Spleen (tissue), 11 donors: ENCODE measurements at regions not wholly inside any gene's neighbourhood (a gene's known extent, or its start where the extent isn't known, plus 50 kb on each side); places are given as distances from the start of the nearest gene placed in this dataset.

Experiments used
- DNase-seq: peaks from one replicate; pipeline ENCODE4 v3.0.0-alpha.2; 2020
- H3K27ac ChIP-seq, 8 donors: fragments of 200-600 bp; sonication (generic) in 7 of 8; 1 replicate in 4 of 8; 2 replicates in 4 of 8; pipeline versions ENCODE4 v1.5.0 to v1.8.0; 2016 to 2021; ENCODE audit warnings: inconsistent platforms in 4 of 8, mild to moderate bottlenecking in 4 of 8, moderate library complexity in 1 of 8
- H3K27me3 ChIP-seq, 7 donors: fragments of 200-600 bp; sonication (generic) in 6 of 7; replicated peaks in 1 of 7; 1 replicate in 4 of 7; 2 replicates in 3 of 7; pipeline versions ENCODE4 v1.5.0 to v1.8.0; 2016 to 2021; ENCODE audit warnings: inconsistent platforms in 3 of 7, mild to moderate bottlenecking in 1 of 7
- H3K36me3 ChIP-seq, 6 donors: fragments of 200-600 bp; sonication (generic) in 5 of 6; 1 replicate in 4 of 6; 2 replicates in 2 of 6; pipeline versions ENCODE4 v1.5.0 to v1.8.0; 2016 to 2021; ENCODE audit warnings: inconsistent platforms in 2 of 6
- H3K4me1 ChIP-seq, 6 donors: fragments of 200-600 bp; sonication (generic) in 5 of 6; 1 replicate in 3 of 6; 2 replicates in 3 of 6; pipeline versions ENCODE4 v1.5.0 to v1.8.0; 2016 to 2021; ENCODE audit warnings: inconsistent platforms in 3 of 6
- H3K4me3 ChIP-seq, 8 donors: fragments of 200-600 bp; sonication (generic) in 7 of 8; 1 replicate in 4 of 8; 2 replicates in 4 of 8; pipeline versions ENCODE4 v1.5.0 to v1.8.0; 2016 to 2021; ENCODE audit warnings: inconsistent platforms in 4 of 8, mild to moderate bottlenecking in 4 of 8, moderate library complexity in 2 of 8
- H3K9me3 ChIP-seq, 8 donors: fragments of 200-600 bp; sonication (generic) in 7 of 8; 1 replicate in 4 of 8; 2 replicates in 4 of 8; pipeline versions ENCODE4 v1.5.0 to v1.8.0; 2016 to 2021; ENCODE audit warnings: inconsistent platforms in 4 of 8
- POLR2A ChIP-seq, 3 donors: fragments of 450-650 bp; IDR thresholded peaks; one replicate each; pipeline ENCODE4 v1.5.1; 2017; ENCODE audit warnings: antibody characterized with exemption in 3 of 3, mild to moderate bottlenecking in 1 of 3
- POLR2AphosphoS5 ChIP-seq, 3 donors: sonication (generic); formaldehyde crosslinking; IDR thresholded peaks; one replicate each; pipeline ENCODE4 v1.5.1; 2017; ENCODE audit warnings: antibody characterized with exemption in 3 of 3
- WGBS, 5 donors: extraction: QIAGEN DNeasy Blood & Tissue Kit in 3 of 5; methylation state at CpG; one replicate each; pipeline versions ENCODE4 v1.1.5 to v1.1.7; 2013 to 2018; 5-methylcytosine and 5-hydroxymethylcytosine counted together
- intact Hi-C: fragments of 100-400 bp; cut with DNase I; formaldehyde crosslinking; loops from one replicate; pipeline ENCODE4 v1.15.0; 2023; ENCODE audit warnings: low total_unique reads
- TF ChIP-seq, protein P1 (sequence below), 11 experiments: fragments of 200-600 bp in 7 of 11; fragments of 450-650 bp in 4 of 11; sonication (generic) in 4 of 11; IDR thresholded peaks in 8 of 11; conservative IDR thresholded peaks in 3 of 11; 1 replicate in 7 of 11; 2 replicates in 4 of 11; pipeline versions ENCODE4 v1.4.0 to v1.8.0; 2016 to 2021; ENCODE audit warnings: antibody characterized with exemption in 11 of 11, inconsistent platforms in 4 of 11, mild to moderate bottlenecking in 1 of 11
- donor health status: healthy with polysubstance abuse.
- donor health status: DM: no; HTN: no; CAD: no; lungs with moderate emphysema.
- donor health status: DM: no; HTN: no; CAD: no.
- donor health status: Bipolar disorder and iron deficiency.
- donor health status: healthy.
- donor health status: DM: no; HTN: no; CAD: no.
- donor health status: DM: yes; HTN: yes; CAD: no.

DNA sequence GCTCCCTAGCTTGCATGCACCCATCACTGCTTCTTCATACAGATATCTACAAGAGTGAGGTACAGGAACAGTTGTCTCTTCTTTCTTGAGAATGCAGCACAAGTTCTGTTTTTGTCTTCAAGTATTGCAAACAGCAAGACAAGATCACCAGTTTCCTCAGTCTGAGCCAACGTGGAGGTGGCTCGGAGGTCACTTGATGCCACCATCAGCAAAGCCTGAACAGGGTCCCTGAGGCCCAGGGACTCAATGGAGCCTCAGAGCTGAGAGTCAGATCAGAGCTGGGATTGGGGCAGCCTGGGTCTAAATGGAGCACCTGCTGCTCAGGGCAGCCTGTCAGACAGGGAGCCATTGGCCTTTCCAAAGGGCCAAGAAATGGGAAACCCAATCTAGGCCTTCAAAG, 290.7 kb upstream of the ID2 start:
- WGBS, 5 donors, result 82 to 95% (median 90%) methylated on average over 2 of the region's 2 CpGs
- intact Hi-C loops, result no loop called here
- H3K36me3 ChIP-seq, result no peaks in the 10 kb centered on the region
- H3K27ac ChIP-seq, result no peak overlapping the region
- no peak for DNase-seq
- H3K4me3 ChIP-seq, result no peak overlapping the region
- H3K27me3 ChIP-seq, result no peaks in the 10 kb centered on the region
- peaks cover 0 to 6% (median 0%) of the 10 kb centered on the region in 8 donors for H3K9me3 ChIP-seq
- H3K4me1 ChIP-seq, result peaks cover 0 to 20% (median 11%) of the 10 kb centered on the region in 6 donors
- TF ChIP-seq POLR2AphosphoS5 (IDR thresholded peaks at IDR 0.05) (no peak), POLR2A (IDR thresholded peaks at IDR 0.05) (no peak)
- TF ChIP-seq, protein P1, sequence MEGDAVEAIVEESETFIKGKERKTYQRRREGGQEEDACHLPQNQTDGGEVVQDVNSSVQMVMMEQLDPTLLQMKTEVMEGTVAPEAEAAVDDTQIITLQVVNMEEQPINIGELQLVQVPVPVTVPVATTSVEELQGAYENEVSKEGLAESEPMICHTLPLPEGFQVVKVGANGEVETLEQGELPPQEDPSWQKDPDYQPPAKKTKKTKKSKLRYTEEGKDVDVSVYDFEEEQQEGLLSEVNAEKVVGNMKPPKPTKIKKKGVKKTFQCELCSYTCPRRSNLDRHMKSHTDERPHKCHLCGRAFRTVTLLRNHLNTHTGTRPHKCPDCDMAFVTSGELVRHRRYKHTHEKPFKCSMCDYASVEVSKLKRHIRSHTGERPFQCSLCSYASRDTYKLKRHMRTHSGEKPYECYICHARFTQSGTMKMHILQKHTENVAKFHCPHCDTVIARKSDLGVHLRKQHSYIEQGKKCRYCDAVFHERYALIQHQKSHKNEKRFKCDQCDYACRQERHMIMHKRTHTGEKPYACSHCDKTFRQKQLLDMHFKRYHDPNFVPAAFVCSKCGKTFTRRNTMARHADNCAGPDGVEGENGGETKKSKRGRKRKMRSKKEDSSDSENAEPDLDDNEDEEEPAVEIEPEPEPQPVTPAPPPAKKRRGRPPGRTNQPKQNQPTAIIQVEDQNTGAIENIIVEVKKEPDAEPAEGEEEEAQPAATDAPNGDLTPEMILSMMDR (IDR thresholded peaks at IDR 0.05 in 8 of 11, conservative IDR thresholded peaks at IDR 0.05 in 3 of 11), result no peak

DNA sequence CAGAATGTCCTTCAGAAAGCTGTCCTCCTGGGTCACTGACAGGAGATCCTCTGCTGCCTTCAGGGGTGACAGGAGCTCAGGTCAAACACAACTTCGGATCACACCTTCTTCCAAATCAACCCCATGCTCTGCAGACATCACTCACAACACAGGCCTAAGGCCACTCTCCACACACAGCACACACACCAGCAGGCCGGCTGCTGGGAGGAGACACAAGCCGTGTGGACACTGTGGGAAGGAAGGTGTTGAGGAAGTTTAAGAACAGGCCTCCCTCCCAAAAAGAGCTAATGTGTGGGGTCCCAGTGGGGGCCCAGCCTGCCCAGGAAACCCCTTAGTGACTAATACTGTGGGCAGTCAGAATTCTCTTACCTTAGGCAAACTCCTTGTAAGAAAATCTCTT, 290.3 kb upstream of the ID2 start:
- Histone ChIP-seq H3K36me3 (no peaks in the 10 kb centered on the region), H3K27me3 (no peaks in the 10 kb centered on the region), H3K9me3 (peaks cover 0 to 6% (median 0%) of the 10 kb centered on the region in 8 donors), H3K27ac (no peak overlapping the region), H3K4me1 (peaks cover 0 to 20% (median 11%) of the 10 kb centered on the region in 6 donors), H3K4me3 (no peak overlapping the region)
- intact Hi-C loops, result no loop called here
- DNase-seq, result no peak
- 85 to 94% (median 88%) methylated on average over 3 of the region's 3 CpGs for WGBS, 5 donors
- TF ChIP-seq, protein P1 (IDR thresholded peaks at IDR 0.05 in 8 of 11, conservative IDR thresholded peaks at IDR 0.05 in 3 of 11), result no peak
- TF ChIP-seq POLR2A (IDR thresholded peaks at IDR 0.05) (no peak), POLR2AphosphoS5 (IDR thresholded peaks at IDR 0.05) (no peak)

DNA sequence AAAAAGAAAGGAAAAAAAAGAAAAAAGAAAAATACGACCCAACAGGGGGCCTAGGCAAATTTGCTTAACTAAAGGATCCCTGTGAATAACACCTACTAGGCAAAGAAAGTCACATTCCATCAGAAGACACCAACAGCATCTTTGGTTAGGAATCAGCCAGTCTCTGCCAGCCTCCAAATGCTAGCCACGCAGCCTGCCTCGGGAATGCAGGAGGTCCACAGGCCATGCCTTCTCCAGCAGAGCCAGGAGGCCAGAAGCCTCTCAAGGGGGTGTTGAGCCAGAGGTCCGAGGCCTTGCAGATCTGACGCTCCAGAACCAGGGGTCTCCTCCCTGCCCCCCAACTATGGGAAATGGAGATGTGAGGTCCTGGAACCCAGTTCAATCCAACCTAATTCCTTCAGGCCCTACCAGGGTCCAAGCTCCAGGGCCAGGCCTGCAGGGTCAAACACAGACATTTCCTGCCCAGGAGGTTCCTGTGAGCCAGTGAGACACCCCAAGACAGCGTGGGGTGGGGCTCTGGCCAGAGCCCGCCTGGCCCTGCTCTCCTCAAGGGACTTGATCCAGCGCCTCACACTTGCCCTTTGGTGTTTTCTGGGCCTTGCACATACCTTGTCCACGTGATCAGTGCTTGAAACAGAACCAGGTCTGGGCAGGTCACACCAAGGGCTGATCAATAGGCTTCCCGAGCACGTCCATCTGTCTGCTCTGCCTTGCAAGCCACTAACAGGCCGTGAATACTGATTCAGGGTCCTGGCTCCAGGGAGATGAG, 289.6 kb upstream of the ID2 start:
- WGBS, 5 donors, result 93 to 96% (median 94%) methylated on average over 10 to 12 of the region's 12 CpGs
- H3K27ac ChIP-seq, result no peak overlapping the region
- DNase-seq, result no peak

DNA sequence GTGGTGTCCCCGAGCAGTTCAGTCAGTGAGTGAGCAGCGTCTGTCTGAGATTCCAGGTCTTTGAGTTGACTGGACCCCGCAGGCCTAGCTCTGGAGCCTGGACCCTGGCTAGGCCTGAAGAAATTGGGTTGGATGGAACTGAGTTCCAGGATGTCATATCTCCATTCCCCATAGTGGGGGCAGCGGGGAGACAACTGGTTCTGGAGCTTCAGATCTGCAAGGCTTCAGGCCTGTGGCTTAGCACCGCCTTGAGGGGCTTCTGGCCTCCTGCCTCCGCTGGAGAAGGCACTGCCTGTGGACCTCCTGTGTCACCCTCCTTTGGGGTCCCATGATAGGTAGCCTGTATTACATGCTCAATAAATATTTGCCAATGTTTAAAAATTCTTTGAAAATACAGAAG, 288.4 kb upstream of the ID2 start:
- no peak for DNase-seq
- Histone ChIP-seq H3K4me1 (peaks cover 0 to 20% (median 11%) of the 10 kb centered on the region in 6 donors), H3K27me3 (no peaks in the 10 kb centered on the region), H3K9me3 (no peaks in the 10 kb centered on the region), H3K4me3 (no peak overlapping the region), H3K27ac (no peak overlapping the region), H3K36me3 (no peaks in the 10 kb centered on the region)
- intact Hi-C loops, result no loop called here
- TF ChIP-seq POLR2A (IDR thresholded peaks at IDR 0.05) (no peak), POLR2AphosphoS5 (IDR thresholded peaks at IDR 0.05) (no peak)
- TF ChIP-seq, protein P1 (IDR thresholded peaks at IDR 0.05 in 8 of 11, conservative IDR thresholded peaks at IDR 0.05 in 3 of 11), result no peak
- 95 to 100% (median 96%) methylated on average over 6 of the region's 6 CpGs for WGBS, 5 donors

More for the DNA sequence above, 289.6 kb upstream of the ID2 start:
- TF ChIP-seq, protein P1 (IDR thresholded peaks at IDR 0.05 in 8 of 11, conservative IDR thresholded peaks at IDR 0.05 in 3 of 11), result no peak
- TF ChIP-seq POLR2AphosphoS5 (IDR thresholded peaks at IDR 0.05) (no peak), POLR2A (IDR thresholded peaks at IDR 0.05) (no peak)
- H3K4me1 ChIP-seq, result peaks cover 0 to 20% (median 11%) of the 10 kb centered on the region in 6 donors
- no peaks in the 10 kb centered on the region for H3K36me3 ChIP-seq
- no peaks in the 10 kb centered on the region for H3K27me3 ChIP-seq
- peaks cover 0 to 6% (median 0%) of the 10 kb centered on the region in 8 donors for H3K9me3 ChIP-seq
- no peak overlapping the region for H3K4me3 ChIP-seq
- intact Hi-C loops, result no loop called here
